Nephron progenitor cell (in vitro differentiated cells): ENCODE measurements at regions not wholly inside any gene's neighbourhood (a gene's known extent, or its start where the extent isn't known, plus 50 kb on each side); places are given as distances from the start of the nearest gene placed in this dataset.

Experiments used
- DNase-seq: peaks from one replicate; pipeline ENCODE4 v3.0.0; 2021
- H3K27ac Mint-ChIP-seq: 2 replicates; pipeline ENCODE4 v1.8.0; 2021; ENCODE audit warnings: mild to moderate bottlenecking, moderate library complexity, mixed read lengths
- H3K27me3 Mint-ChIP-seq: 2 replicates; pipeline ENCODE4 v1.8.0; 2021; ENCODE audit warnings: mild to moderate bottlenecking, low read depth, mixed read lengths; ENCODE audit not compliant: poor library complexity
- H3K36me3 Mint-ChIP-seq: 2 replicates; pipeline ENCODE4 v1.8.0; 2021; ENCODE audit warnings: low read depth, mixed read lengths
- H3K4me1 Mint-ChIP-seq: 2 replicates; pipeline ENCODE4 v1.8.0; 2021; ENCODE audit warnings: mixed read lengths
- H3K4me3 Mint-ChIP-seq: 2 replicates; pipeline ENCODE4 v1.8.0; 2021; ENCODE audit warnings: mild to moderate bottlenecking, moderate library complexity, mixed read lengths
- H3K9me3 Mint-ChIP-seq: 2 replicates; pipeline ENCODE4 v1.8.0; 2021; ENCODE audit warnings: mild to moderate bottlenecking, moderate library complexity, mixed read lengths
- TF ChIP-seq, protein P1 (sequence below): fragments of 200-600 bp; sonication (generic); IDR thresholded peaks from 2 replicates; pipeline ENCODE4 v1.5.0; 2021; ENCODE audit warnings: antibody characterized with exemption

DNA sequence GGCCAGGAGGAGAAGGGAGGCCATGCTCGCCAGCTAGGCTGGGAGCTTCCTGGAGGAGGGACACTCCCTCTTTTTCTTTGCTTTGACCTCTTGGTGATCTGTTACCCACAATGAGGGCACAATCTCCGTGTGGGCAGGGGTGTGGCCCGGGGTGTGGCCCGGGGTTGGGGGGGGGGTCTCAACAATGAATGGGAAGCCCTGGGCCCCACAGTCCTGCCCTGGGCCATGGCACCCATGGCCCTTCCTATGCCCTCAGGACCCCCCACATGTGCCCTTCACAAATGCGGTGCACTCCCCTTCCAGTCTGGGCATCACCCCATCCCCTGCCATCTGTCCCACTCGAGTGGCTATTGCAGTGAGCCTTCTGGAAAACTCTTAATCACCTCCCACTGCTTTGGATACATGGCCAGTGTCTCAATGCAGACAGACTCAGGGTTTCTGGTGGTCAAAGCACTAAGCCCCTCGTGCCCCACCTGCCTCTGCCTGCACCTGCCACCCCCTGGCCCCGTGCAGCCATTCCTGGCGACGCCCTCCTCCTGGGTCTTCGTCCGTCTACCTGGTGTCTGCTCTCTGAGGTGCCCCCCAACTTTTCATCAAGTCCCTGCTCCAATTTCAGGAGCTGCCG lies 611.3 kb downstream of the TBC1D22A start:
- DNase-seq, result no peak
- Mint-ChIP-seq H3K4me1 (no peaks in the 10 kb centered on the region), H3K36me3 (peaks cover 7% of the 10 kb centered on the region), H3K9me3 (peaks cover 96% of the 10 kb centered on the region), H3K27ac (no peak overlapping the region), H3K27me3 (peaks cover 8% of the 10 kb centered on the region), H3K4me3 (no peak overlapping the region)
- TF ChIP-seq, protein P1, sequence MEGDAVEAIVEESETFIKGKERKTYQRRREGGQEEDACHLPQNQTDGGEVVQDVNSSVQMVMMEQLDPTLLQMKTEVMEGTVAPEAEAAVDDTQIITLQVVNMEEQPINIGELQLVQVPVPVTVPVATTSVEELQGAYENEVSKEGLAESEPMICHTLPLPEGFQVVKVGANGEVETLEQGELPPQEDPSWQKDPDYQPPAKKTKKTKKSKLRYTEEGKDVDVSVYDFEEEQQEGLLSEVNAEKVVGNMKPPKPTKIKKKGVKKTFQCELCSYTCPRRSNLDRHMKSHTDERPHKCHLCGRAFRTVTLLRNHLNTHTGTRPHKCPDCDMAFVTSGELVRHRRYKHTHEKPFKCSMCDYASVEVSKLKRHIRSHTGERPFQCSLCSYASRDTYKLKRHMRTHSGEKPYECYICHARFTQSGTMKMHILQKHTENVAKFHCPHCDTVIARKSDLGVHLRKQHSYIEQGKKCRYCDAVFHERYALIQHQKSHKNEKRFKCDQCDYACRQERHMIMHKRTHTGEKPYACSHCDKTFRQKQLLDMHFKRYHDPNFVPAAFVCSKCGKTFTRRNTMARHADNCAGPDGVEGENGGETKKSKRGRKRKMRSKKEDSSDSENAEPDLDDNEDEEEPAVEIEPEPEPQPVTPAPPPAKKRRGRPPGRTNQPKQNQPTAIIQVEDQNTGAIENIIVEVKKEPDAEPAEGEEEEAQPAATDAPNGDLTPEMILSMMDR, result no peak

DNA sequence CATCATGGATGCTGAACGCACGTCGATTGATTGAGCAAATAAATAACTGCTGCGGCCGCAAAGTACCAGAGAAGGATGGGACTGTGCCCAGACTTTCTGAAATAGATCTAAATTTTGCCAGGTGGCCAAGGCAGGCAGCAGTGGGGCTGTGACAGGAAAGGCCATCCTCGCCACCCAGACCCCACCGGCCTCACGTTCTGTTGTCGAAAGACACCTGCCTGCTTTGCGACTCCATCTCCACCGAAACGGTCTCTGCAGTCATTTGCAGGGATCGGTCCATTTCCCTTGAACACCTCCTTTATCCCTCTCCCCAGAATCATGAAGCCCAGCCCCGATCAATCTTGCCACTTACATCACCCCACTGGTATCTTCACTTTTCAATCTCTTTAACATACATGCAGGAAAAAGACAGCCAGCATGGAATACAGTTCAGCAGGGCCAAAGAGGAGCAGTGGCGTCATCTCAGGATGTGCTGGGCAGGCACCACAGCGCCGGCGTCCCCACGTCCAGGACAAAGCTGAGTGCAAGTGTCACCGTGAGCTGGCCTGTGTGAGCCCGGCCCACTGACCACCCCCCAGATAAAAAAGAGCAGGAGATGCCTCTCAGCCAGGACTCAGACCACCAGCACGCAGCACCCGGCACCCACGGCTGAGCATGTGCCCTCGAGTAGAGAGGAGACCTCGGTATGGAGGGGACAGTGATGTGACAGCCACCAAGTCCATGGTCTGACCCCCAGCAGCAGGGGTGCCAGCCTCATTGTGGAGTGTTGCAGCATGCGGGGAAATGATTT lies 610.3 kb downstream of the TBC1D22A start:
- TF ChIP-seq, protein P1, result no peak
- H3K27me3 Mint-ChIP-seq, result peaks cover 5% of the 10 kb centered on the region
- no peak for DNase-seq
- H3K4me3 Mint-ChIP-seq, result no peak overlapping the region
- no peaks in the 10 kb centered on the region for H3K36me3 Mint-ChIP-seq
- no peak overlapping the region for H3K27ac Mint-ChIP-seq
- H3K9me3 Mint-ChIP-seq, result peaks cover 95% of the 10 kb centered on the region
- no peaks in the 10 kb centered on the region for H3K4me1 Mint-ChIP-seq

DNA sequence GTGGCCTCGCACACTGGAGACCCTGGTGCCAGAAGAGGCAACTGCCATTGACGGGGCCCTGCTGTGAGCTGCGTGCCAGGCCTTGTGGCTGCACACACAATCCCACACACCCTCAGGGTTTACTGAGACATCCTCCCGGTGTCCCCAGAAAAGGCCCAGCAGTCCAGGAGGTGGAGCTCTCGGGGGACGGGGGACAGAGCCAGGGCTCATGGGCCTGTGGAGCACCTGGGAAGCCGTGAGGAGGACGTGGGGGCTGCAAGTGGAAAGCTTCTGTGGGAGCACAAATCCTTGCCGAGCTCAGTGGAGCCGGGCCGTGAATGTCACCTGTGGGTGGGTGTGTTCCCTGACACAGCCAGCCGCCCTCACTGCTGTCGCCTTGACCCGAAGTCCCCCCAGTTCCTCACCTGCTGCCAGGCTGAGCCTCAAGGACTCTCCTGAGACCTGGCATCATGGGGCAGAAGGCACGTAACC lies 609.7 kb downstream of the TBC1D22A start:
- no peaks in the 10 kb centered on the region for H3K4me1 Mint-ChIP-seq
- peaks cover 5% of the 10 kb centered on the region for H3K27me3 Mint-ChIP-seq
- no peaks in the 10 kb centered on the region for H3K36me3 Mint-ChIP-seq
- peaks cover 95% of the 10 kb centered on the region for H3K9me3 Mint-ChIP-seq
- H3K4me3 Mint-ChIP-seq, result no peak overlapping the region
- no peak overlapping the region for H3K27ac Mint-ChIP-seq
- no peak for DNase-seq
- TF ChIP-seq, protein P1, result no peak

DNA sequence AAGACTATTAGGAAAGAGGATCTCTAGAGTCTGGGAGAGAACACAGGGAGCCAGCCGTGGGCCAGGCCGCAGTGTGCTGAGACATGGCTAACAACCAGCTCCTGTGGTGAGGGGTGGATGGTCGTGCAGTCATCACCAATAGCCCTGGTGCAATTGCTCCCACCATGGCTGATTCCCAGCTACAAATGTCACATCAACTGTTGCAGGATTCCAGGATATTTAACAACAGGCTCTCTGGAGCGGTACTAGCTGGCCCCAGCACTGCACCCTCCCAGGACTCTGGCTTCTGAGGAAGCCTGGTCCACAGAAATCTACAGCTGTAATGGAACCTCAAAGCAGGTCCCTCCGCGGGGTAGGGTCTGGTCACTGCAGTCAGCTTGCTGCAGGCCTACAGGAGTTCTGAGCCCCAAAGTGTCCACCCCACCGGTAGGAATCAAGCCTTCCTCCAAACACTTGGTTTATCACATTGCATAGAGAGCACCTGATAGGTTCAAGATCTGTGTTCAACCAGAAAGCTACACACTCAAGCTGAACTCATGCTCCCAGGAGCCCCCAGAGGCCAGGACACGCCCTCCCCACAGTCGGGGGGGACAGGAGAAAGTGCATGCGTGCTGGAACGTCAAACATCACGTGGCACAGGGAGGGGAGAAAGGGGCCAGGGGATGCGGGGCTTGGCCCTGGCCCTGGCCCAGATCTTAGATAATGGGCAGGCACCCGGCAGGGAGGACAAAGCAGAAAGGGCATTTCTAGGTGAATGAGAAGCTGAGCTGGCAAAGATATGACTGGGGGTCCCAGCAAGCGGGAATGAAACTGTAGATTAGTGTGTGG lies 609.0 kb downstream of the TBC1D22A start:
- Mint-ChIP-seq H3K27ac (no peak overlapping the region), H3K4me1 (no peaks in the 10 kb centered on the region), H3K27me3 (peaks cover 5% of the 10 kb centered on the region), H3K36me3 (no peaks in the 10 kb centered on the region), H3K4me3 (no peak overlapping the region), H3K9me3 (peaks cover 95% of the 10 kb centered on the region)
- no peak for DNase-seq
- TF ChIP-seq, protein P1, result no peak

DNA sequence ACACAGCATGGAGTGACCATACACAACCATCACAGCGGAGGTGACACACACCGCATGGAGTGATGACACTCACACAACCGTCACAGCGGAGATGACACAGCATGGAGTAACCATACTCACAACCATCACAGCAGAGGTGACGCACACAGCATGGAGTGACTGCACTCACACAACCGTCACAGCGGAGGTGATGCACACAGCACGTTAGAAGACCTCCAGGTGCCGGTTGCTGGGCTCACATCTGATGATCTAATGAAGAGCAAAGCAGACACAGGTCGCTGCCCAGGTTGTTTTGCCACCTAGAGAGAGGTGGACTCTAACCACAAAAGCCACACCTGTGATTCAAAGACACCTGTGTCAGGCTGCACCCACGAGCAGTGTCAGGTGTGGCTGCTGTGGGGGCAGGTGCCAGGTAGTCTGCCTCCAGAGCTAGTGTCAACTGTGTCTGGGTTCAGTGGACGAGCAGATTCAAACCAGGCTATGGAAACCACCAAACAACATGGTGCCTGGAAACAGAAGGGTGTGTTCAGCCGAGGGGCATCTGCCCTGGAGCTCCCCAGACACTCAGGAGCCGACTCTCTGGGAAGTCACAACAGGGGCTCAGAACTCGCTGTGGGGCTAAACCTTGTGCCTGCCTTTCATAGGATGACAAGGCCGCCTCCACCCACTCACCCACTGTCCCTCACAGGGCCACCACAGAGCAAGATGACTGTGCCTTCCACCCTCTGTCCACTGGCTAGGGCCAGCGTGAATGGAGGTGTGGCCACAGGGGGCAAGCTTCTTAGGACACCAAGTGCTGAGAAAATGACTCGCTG lies 608.2 kb downstream of the TBC1D22A start:
- Mint-ChIP-seq H3K4me3 (no peak overlapping the region), H3K9me3 (peaks cover 95% of the 10 kb centered on the region), H3K27ac (no peak overlapping the region), H3K4me1 (no peaks in the 10 kb centered on the region), H3K36me3 (no peaks in the 10 kb centered on the region), H3K27me3 (peaks cover 5% of the 10 kb centered on the region)
- no peak for DNase-seq
- TF ChIP-seq, protein P1, result no peak
